GM21526 (cell line): ENCODE measurements at regions not wholly inside any gene's neighbourhood (a gene's known extent, or its start where the extent isn't known, plus 50 kb on each side); places are given as distances from the start of the nearest gene placed in this dataset.

Experiments used
- ATAC-seq: cut with Tn5 transposase; IDR thresholded peaks from one replicate; pipeline ENCODE4 v1.9.1; 2021; ENCODE audit warnings: moderate library complexity; ENCODE audit not compliant: unreplicated experiment, low FRiP score

- no peak for ATAC-seq
Observed at GRCh38 chr15:69648775-69649735, 196.4 kb downstream of the RPLP1 start.

- ATAC-seq = no peak
Observed at GRCh38 chr15:69652293-69652692, 199.7 kb downstream of the RPLP1 start.

- no peak for ATAC-seq
Observed at GRCh38 chr15:69652751-69653305, 200.2 kb downstream of the RPLP1 start.

DNA sequence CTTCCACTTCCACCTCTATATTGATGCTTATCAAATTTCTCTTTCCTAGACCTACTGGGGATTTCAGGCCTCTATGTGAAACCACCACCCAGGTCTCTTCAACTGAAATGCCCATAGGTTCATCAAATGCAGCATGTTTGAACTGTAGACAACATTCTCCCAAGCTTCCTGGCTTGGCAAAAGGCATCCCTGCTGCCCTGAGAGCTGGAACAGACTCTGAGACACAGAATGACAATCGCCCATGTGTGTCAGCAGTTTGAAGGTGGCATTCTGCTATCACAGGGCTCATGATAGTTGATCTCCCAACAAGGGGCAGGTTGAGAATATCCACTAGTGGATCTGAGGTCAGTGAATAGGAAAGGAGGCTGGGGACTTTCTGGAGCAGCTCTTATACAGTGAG, 200.7 kb downstream of the RPLP1 start:
- ATAC-seq = no peak

- ATAC-seq = no peak
Observed at GRCh38 chr15:69653846-69654245, 201.2 kb downstream of the RPLP1 start.

GRCh38 chr15:69656271-69657030, 203.8 kb downstream of the RPLP1 start:
- no peak for ATAC-seq

GRCh38 chr15:69657626-69658025, 205.0 kb downstream of the RPLP1 start:
- ATAC-seq = no peak

- no peak for ATAC-seq
Observed at GRCh38 chr15:69658411-69658945, 205.9 kb downstream of the RPLP1 start.

DNA sequence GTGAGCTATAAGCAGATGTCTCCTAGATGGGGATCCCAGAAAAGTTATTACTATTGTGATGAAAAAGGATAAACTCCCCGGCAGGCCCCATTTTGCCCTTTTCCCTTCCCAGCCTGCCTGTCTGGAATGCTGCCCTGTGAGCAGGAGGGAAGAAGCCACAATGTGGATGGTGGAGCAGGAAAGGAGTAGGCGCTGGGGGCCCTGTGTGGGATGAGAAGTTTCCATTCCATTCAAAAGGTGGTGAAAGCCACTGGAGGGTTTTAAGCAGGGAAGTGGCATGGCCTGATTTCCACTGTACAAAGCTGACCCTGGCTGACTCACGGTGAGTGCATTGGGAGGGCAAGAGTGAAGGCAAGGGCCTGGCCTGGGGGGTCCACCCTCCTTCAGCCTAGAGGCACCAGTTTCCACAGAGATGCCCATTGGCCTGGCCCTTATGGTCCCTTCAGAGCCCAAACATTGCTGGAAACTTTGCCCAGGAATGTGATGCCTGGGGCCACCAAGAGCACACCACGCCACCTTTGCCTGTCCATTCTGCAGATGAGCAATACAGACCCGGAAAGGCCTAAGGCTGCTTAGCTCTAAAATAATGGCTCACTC, 206.9 kb downstream of the RPLP1 start:
- ATAC-seq = no peak

DNA sequence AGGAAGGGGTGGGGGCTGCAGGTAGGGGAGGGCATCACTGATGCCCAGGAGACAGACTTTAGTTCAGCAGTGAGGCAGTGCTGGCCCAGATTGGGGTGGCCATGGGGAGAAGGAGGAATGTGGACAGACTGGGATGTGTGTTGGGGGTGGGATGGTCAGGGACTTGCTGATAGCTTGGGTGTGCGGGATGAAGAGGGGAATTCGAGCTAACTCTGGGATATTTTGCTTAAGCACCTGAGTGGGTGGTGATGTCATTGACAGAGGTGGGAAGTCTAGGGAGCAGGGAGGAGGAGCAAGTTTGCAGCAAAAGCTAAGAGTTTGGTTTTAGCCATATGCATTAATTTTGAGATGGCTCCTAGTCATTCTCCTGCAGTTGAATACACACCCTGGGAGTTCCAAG, 207.5 kb downstream of the RPLP1 start:
- no peak for ATAC-seq

DNA sequence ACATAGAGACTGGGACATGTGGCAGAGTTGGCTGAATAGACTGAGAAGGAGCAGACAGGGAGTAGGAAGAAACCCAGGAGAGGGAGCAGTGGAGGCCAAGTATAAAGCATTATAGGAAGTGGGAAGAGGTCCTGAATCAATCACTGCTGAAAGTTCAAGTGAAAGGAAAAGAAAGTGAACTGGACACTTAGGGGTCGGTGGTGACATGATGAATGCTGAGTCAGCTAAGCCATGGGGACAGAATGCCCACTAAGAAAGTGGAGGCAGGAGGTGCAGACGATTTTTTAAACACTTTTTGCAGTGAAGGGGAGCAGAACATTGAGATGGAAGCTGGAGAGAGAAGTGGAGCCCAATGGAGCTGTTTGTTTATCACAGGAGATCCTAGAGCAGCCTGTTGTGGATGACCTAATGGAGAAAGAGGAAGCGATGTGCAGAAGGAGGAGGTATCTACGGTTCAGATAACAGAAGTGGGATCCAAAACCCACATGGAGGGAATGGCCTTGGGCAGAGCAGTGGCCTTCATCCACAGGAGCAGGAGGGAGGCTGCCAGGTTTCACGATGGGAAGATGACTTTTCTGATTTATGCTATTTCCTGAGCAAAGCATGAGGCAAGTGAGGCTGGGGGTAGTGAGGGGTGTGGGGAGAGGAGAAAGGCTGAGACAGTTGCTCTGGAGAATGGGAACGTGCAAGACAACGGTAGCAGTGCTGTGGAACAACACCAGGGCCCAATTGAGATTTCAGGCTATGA, 208.2 kb downstream of the RPLP1 start:
- no peak for ATAC-seq

DNA sequence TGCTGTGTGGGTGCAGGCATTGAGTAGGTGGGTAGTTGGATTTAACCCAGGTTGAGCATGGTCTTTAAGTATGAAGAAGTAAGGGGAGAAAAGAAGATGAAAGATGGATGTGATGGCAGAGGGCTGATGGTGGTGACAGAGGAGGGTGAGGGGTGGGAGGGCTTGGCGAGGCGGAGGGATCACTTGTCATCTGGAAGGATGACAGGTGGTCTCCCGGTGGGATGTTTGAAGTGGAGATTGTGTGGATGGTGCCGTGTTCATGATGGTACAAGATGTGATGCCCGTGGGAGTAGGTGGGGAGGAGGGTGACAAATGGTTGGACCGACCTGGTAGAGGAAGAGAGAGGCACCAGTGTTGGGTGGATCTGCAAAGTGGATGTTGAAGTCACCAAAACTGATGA, 208.8 kb downstream of the RPLP1 start:
- no peak for ATAC-seq

- ATAC-seq = no peak
Observed at GRCh38 chr15:69661871-69662644, 209.4 kb downstream of the RPLP1 start.

DNA sequence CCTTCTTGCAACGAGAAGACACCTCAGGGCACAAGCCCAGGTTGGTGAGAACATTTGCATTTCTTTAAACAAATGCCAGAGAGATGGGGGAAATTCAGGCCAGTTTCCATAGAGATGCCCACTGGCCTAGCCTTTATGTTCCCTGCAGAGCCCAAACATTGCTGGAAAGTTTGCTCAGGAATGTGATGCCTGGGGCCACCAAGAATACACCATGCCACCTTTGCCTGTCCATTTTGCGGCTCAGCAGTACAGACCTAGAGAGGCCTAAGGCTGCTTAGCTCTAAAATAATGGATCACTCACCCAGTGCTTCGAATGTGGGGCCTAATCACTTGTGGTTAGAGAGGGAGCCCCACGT, 210.0 kb downstream of the RPLP1 start:
- no peak for ATAC-seq

DNA sequence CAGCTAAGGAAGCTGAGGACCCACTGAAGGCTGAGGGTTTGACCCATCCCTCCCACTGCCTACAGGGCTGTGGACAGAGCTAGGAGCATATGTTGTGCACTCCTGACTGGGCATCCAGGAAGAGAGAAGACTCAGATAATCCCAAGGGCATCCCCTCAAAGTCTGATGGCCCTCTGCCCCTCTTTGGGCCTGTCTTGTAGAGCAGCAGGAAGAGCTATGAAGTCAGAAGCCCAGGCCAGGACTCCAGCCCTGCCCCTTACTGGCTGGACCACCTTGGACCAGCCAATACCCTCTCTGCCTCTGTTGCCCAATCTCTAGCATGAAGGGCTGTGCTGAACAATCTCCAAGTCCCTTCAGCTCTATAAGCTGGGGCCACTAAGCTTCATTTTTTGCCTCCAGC, 210.8 kb downstream of the RPLP1 start:
- no peak for ATAC-seq

DNA sequence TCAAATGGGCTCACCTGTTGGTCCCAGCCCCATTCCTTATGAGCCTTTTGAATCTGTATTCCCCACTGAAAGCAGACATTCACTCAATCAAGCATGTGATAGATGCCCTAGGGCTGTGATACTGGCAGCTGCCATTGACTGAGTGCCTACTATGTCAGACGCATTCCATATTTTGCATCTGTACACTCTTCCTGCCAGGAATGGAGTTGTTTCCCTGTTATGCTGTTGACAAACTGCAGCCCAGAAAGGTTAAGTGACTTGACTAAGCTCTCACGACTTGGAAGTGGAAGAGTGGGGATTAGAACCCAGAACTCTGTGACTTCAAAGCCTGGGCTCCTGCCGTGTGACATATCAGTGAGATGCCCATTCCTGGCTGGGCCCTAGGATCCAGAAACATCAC, 211.4 kb downstream of the RPLP1 start:
- no peak for ATAC-seq

DNA sequence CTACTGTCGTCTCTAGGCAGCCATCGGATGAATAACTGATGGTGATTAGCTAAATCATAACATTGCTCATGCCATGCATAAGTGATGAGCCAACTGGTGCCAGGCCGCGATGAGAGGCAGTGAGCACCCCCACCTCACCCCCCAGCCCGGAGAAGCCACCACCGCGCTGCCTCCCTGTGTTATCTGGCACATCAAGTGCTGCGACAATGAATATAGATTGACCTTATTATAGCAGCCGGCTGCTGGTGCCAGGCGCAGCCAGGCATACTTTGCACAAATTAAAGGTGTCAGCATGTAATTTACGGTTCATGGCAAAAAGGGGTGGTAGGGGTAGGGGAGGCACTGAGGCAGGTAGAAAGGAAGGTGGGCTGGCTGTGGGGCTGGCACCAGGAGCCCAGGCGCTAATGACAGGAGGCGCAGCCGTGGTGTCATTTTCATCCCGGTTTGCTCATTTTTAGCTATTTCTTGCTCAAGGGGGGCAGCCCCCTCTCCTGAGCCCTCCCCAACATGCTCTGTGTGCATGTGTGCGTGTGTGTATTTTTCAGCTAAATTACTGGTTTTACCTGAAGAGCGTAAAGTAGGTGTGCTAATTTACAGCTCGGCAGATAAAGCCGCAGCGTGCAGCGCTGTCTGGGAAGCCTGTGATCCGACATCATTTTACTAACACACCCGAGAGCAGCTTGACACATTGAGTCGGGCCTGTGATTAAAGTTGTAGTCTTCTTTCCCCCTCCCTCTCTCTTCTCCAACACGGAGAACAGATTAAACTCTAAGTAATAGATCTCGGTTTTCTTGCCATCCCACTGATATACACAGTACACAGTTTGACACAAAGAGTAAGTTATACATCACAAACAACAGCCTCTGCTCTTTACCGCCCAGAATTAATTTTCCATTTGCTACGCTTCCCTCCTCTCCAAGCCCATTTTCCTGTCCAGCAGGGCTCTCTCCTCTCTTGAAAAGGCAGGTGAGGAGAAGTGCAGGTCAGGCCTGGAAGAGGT, 212.3 kb downstream of the RPLP1 start:
- ATAC-seq = no peak

DNA sequence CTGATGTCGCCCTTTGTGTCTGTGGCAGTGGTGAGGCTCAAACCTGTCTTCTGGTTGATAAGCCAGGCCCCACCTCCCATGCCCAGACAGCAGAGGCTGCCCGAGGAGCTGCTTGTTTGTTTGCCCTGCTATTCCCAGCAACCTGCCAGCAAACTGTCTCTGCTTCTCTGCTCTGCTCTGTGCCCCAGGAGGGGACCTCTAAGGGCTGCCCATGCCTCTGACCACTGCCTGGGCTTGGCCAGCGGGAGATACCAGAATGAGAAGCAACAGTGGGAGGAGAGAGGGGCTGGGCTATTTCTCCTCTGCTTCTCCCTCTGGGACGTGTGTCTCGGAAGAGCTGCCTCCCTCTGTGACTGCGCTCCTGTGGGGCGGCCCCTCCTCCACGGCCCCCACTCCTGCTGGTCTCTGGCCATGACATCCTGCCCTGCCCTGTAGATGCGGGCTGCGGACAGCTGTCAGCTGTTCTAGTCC, 213.1 kb downstream of the RPLP1 start:
- ATAC-seq = no peak
